ENCODE measurements at regions not wholly inside any gene's neighbourhood (a gene's known extent, or its start where the extent isn't known, plus 50 kb on each side); places are given as distances from the start of the nearest gene placed in this dataset.

- Histone ChIP-seq H3K9ac (ENCODE audit: low read length) (no peak overlapping the region), H3K27me3 (ENCODE audit: control insufficient read depth, insufficient read depth, low read length) (no peaks in the 10 kb centered on the region)
Observed at GRCh38 chr17:72486806-72487205, 366.0 kb downstream of the SOX9 start.

GRCh38 chr17:72487731-72488494, 367.1 kb downstream of the SOX9 start:
- no peak overlapping the region for H3K9ac ChIP-seq (ENCODE audit: low read length)
- H3K4me3 ChIP-seq (ENCODE audit: low read length): no peak overlapping the region
- H3K36me3 ChIP-seq (ENCODE audit: control insufficient read depth, insufficient read depth, low read length): no peaks in the 10 kb centered on the region
- H3K27ac ChIP-seq (ENCODE audit: low read depth, low read length): no peak overlapping the region
- no peaks in the 10 kb centered on the region for H3K4me1 ChIP-seq (ENCODE audit: control insufficient read depth, insufficient read depth, low read length)
- no peaks in the 10 kb centered on the region for H3K27me3 ChIP-seq (ENCODE audit: control insufficient read depth, insufficient read depth, low read length)

More at GRCh38 chr17:72486806-72487205, 366.0 kb downstream of the SOX9 start:
- Histone ChIP-seq H3K4me1 (ENCODE audit: control insufficient read depth, insufficient read depth, low read length) (no peaks in the 10 kb centered on the region), H3K4me3 (ENCODE audit: low read length) (no peak overlapping the region), H3K36me3 (ENCODE audit: control insufficient read depth, insufficient read depth, low read length) (no peaks in the 10 kb centered on the region), H3K27ac (ENCODE audit: low read depth, low read length) (no peak overlapping the region)

GRCh38 chr17:72488555-72489271, 367.9 kb downstream of the SOX9 start:
- Histone ChIP-seq H3K27me3 (ENCODE audit: control insufficient read depth, insufficient read depth, low read length) (no peaks in the 10 kb centered on the region), H3K9ac (ENCODE audit: low read length) (no peak overlapping the region), H3K4me3 (ENCODE audit: low read length) (no peak overlapping the region), H3K4me1 (ENCODE audit: control insufficient read depth, insufficient read depth, low read length) (no peaks in the 10 kb centered on the region), H3K27ac (ENCODE audit: low read depth, low read length) (no peak overlapping the region), H3K36me3 (ENCODE audit: control insufficient read depth, insufficient read depth, low read length) (no peaks in the 10 kb centered on the region)

GRCh38 chr17:72489272-72489641, 368.4 kb downstream of the SOX9 start:
- H3K36me3 ChIP-seq (ENCODE audit: control insufficient read depth, insufficient read depth, low read length): no peaks in the 10 kb centered on the region
- no peak overlapping the region for H3K4me3 ChIP-seq (ENCODE audit: low read length)
- H3K9ac ChIP-seq (ENCODE audit: low read length): no peak overlapping the region
- H3K4me1 ChIP-seq (ENCODE audit: control insufficient read depth, insufficient read depth, low read length): no peaks in the 10 kb centered on the region
- no peaks in the 10 kb centered on the region for H3K27me3 ChIP-seq (ENCODE audit: control insufficient read depth, insufficient read depth, low read length)
- H3K27ac ChIP-seq (ENCODE audit: low read depth, low read length): no peak overlapping the region

GRCh38 chr17:72491102-72491501, 370.3 kb downstream of the SOX9 start:
- Histone ChIP-seq H3K27ac (ENCODE audit: low read depth, low read length) (no peak overlapping the region), H3K4me1 (ENCODE audit: control insufficient read depth, insufficient read depth, low read length) (no peaks in the 10 kb centered on the region), H3K9ac (ENCODE audit: low read length) (no peak overlapping the region)

GRCh38 chr17:72492494-72492893, 371.7 kb downstream of the SOX9 start:
- no peak overlapping the region for H3K27ac ChIP-seq (ENCODE audit: low read depth, low read length)
- H3K4me3 ChIP-seq (ENCODE audit: low read length): no peak overlapping the region
- H3K4me1 ChIP-seq (ENCODE audit: control insufficient read depth, insufficient read depth, low read length): no peaks in the 10 kb centered on the region
- no peak overlapping the region for H3K9ac ChIP-seq (ENCODE audit: low read length)
- H3K36me3 ChIP-seq (ENCODE audit: control insufficient read depth, insufficient read depth, low read length): no peaks in the 10 kb centered on the region
- no peaks in the 10 kb centered on the region for H3K27me3 ChIP-seq (ENCODE audit: control insufficient read depth, insufficient read depth, low read length)

More at GRCh38 chr17:72491102-72491501, 370.3 kb downstream of the SOX9 start:
- H3K27me3 ChIP-seq (ENCODE audit: control insufficient read depth, insufficient read depth, low read length): no peaks in the 10 kb centered on the region
- no peaks in the 10 kb centered on the region for H3K36me3 ChIP-seq (ENCODE audit: control insufficient read depth, insufficient read depth, low read length)
- no peak overlapping the region for H3K4me3 ChIP-seq (ENCODE audit: low read length)

GRCh38 chr17:72492941-72493340, 372.1 kb downstream of the SOX9 start:
- no peaks in the 10 kb centered on the region for H3K36me3 ChIP-seq (ENCODE audit: control insufficient read depth, insufficient read depth, low read length)
- H3K4me1 ChIP-seq (ENCODE audit: control insufficient read depth, insufficient read depth, low read length): no peaks in the 10 kb centered on the region
- H3K27me3 ChIP-seq (ENCODE audit: control insufficient read depth, insufficient read depth, low read length): no peaks in the 10 kb centered on the region
- no peak overlapping the region for H3K27ac ChIP-seq (ENCODE audit: low read depth, low read length)
- no peak overlapping the region for H3K9ac ChIP-seq (ENCODE audit: low read length)
- no peak overlapping the region for H3K4me3 ChIP-seq (ENCODE audit: low read length)

GRCh38 chr17:72494566-72494965, 373.7 kb downstream of the SOX9 start:
- no peak overlapping the region for H3K4me3 ChIP-seq (ENCODE audit: low read length)
- H3K4me1 ChIP-seq (ENCODE audit: control insufficient read depth, insufficient read depth, low read length): no peaks in the 10 kb centered on the region
- H3K27ac ChIP-seq (ENCODE audit: low read depth, low read length): no peak overlapping the region
- H3K27me3 ChIP-seq (ENCODE audit: control insufficient read depth, insufficient read depth, low read length): no peaks in the 10 kb centered on the region
- H3K9ac ChIP-seq (ENCODE audit: low read length): no peak overlapping the region
- no peaks in the 10 kb centered on the region for H3K36me3 ChIP-seq (ENCODE audit: control insufficient read depth, insufficient read depth, low read length)

- no peaks in the 10 kb centered on the region for H3K4me1 ChIP-seq (ENCODE audit: control insufficient read depth, insufficient read depth, low read length)
- H3K9ac ChIP-seq (ENCODE audit: low read length): no peak overlapping the region
- no peak overlapping the region for H3K27ac ChIP-seq (ENCODE audit: low read depth, low read length)
- no peaks in the 10 kb centered on the region for H3K36me3 ChIP-seq (ENCODE audit: control insufficient read depth, insufficient read depth, low read length)
- H3K4me3 ChIP-seq (ENCODE audit: low read length): no peak overlapping the region
- H3K27me3 ChIP-seq (ENCODE audit: control insufficient read depth, insufficient read depth, low read length): no peaks in the 10 kb centered on the region
Observed at GRCh38 chr17:72496461-72496860, 375.6 kb downstream of the SOX9 start.

GRCh38 chr17:72497915-72498314, 377.1 kb downstream of the SOX9 start:
- H3K9ac ChIP-seq (ENCODE audit: low read length): no peak overlapping the region
- peaks cover 2% of the 10 kb centered on the region for H3K4me1 ChIP-seq (ENCODE audit: control insufficient read depth, insufficient read depth, low read length)
- no peak overlapping the region for H3K4me3 ChIP-seq (ENCODE audit: low read length)
- no peaks in the 10 kb centered on the region for H3K36me3 ChIP-seq (ENCODE audit: control insufficient read depth, insufficient read depth, low read length)
- no peaks in the 10 kb centered on the region for H3K27me3 ChIP-seq (ENCODE audit: control insufficient read depth, insufficient read depth, low read length)
- no peak overlapping the region for H3K27ac ChIP-seq (ENCODE audit: low read depth, low read length)

GRCh38 chr17:72498364-72499210, 377.8 kb downstream of the SOX9 start:
- no peaks in the 10 kb centered on the region for H3K36me3 ChIP-seq (ENCODE audit: control insufficient read depth, insufficient read depth, low read length)
- H3K27me3 ChIP-seq (ENCODE audit: control insufficient read depth, insufficient read depth, low read length): no peaks in the 10 kb centered on the region
- no peak overlapping the region for H3K4me3 ChIP-seq (ENCODE audit: low read length)
- H3K9ac ChIP-seq (ENCODE audit: low read length): no peak overlapping the region
- no peak overlapping the region for H3K27ac ChIP-seq (ENCODE audit: low read depth, low read length)
- H3K4me1 ChIP-seq (ENCODE audit: control insufficient read depth, insufficient read depth, low read length): peaks cover 2% of the 10 kb centered on the region

All from rectal smooth muscle tissue (tissue), 1 donor.